Inferior parietal cortex (tissue), 1 donor: ENCODE measurements at regions not wholly inside any gene's neighbourhood (a gene's known extent, or its start where the extent isn't known, plus 50 kb on each side); places are given as distances from the start of the nearest gene placed in this dataset.

Experiments
- DNase-seq: peaks from one replicate; pipeline ENCODE4 v3.0.0-alpha.2; 2016; ENCODE audit errors: extremely low spot score

DNA sequence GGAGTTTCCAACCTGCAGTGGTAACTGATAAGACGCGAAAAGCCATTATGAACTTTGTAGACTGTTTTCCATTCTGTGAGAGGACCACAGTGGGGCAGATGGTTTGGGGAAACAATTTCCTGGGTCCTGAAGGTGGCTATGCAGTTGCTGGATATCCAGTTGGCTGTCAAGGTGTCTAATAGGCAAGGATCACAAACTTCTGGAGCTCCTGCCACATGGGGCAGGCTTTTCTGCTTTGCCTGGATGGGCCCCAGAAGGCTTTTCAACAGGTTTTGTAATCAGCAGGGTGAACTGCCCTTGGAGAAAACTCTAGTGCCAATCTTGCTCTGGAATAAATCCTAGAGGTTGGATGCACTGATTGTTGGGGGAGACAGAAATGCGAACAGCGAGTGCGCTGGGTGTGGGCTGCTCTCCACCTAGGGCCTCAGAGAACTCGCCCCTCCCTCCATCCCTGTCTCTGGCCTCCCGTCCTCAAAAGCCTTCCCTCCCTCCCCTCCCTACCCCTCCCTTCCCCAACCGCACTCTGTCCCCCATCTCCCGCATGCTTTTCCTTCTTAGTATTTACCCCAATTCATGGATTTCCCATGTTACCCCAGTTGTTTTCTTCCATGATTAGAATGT is 210.3 kb upstream of the USP24 start:
- no peak for DNase-seq

DNA sequence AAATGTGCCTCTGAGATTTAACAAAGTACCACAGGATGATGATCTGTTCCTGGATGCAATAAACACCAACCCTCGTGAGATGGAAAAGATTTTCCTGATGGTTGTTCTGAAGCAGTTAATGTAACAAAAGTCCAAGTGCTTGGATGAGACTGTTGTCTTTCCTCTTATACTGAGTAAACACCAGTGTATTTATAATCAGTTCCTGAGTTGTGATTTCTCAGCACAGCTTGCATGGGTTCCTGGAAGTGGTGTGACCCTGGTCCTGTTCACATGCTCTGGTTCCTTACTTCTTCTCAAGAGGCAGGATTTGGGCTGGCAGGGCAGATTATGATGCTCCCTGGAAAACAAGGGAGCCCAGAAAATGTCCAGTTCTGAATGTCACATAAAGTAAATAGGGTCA is 208.2 kb upstream of the USP24 start:
- DNase-seq, result no peak

DNA sequence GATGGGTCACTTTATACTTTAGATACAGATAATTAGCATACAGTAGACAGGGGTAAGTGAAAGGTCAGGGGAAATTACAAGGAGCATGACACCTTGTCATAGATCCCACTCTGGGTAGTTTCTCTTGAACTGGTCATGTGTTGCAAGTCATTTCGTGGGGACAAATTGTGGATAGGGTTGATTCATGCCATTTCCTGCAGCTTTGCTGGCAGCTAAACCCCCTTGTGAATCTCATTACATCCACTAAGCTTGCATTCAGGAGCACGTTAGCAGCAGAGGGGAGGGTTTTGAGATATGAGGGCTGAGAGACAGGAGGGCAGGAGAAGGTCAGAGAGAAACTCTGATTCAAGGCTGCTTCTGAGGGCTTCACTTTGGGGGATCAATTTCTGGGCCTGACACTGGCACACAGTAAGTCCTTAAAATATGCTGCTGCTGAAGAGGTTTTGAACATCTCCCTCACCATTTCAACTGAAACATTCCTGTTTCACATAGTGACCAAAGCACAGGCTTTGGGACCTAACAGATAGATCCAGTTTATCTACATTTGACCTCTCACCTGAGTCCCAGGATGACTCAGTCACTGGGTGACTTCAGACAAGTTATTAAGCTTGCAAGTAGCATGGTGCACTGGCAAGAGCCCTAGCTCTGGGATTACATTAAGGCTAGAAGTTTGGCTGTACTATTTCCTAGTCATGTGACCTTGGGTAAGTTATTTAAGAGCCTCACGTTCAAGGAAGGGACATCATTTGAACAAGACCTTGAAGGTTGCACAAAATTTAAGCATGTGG is 206.0 kb upstream of the USP24 start:
- no peak for DNase-seq

GRCh38 chr1:55420026-55420425 is 204.9 kb upstream of the USP24 start:
- DNase-seq, result no peak

- no peak for DNase-seq
These were observed 203.2 kb upstream of the USP24 start for GRCh38 chr1:55418208-55419000.

GRCh38 chr1:55416164-55416842 is 201.1 kb upstream of the USP24 start:
- no peak for DNase-seq

DNA sequence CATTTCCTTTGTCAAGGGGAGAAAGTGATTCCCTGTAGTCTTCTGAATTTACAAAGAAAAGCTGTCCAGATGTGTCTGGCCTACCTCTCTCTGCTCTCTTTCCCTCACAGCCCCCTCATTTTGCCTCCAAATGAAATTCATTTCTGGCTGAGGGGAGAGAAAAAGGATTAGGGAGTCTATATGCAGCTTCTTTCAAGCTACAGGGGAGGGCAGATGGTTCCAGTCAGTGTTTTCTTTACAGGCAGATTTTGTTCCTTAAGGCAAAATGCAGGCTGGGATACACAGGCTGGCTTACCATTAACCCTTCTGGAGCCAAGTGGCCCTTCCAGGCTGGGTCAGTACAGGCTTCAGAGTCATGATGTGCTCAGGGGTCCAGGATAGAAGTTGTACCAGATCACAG is 198.1 kb upstream of the USP24 start:
- DNase-seq, result no peak

DNA sequence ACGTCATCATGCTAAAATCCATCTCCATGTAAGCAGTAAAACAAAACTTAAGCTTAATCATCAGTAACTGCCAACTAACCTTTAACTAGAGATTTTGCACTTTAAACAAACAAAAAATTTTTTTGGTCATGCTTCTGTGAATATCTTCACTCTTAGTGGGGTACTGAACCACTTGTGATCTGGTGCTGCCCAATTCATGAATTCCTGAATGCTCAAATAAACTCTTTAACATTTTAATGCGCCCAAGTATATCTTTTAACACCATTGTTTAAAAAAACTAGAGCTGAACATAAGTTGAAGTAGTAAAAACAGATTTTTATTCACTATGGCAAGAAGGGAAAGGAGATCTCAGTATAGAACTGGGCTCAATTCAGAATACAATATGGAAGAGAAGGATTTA is 196.9 kb upstream of the USP24 start:
- DNase-seq, result no peak

- no peak for DNase-seq
These were observed 187.7 kb upstream of the USP24 start for GRCh38 chr1:55402671-55403464.

GRCh38 chr1:55402142-55402541 is 187.0 kb upstream of the USP24 start:
- DNase-seq, result no peak

DNA sequence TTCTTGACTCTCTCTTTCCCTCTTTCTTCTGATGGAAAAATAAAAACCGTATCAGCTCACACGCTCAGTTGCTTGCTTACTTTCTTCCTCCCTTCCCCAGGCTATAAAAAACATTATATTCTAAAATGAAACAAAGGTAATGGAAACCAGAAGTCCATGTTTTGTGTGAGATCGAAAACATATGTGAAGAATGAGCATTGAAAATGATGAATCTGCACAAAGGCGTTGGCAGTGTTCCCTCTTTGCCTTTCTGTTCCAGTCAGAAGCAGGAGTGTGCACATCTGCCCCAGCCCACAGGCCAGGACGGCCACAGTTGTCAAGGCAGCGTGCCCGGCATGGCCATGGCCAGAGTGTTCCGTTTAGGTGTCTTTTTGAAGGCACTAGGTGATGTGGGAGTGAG is 185.3 kb upstream of the USP24 start:
- DNase-seq, result no peak

DNA sequence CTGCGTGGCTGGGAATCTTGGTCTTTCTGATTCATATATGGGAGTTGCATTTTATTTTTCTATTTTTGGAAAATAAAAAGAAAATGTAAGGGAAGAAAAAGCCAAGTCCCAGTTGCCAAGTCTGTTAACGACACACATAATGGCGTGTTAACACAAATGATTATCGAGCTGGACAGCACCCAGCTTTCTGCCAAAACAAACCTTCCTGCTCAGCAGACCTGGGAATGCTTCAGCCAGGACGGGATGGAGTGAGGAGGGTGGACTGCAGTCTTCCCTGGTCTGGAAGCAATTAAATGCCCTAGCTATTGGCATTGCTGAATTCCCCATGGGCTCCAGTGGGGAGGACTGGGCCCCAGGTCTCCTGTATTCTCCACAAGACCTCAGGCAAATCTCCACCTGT is 184.2 kb upstream of the USP24 start:
- no peak for DNase-seq

- DNase-seq, result no peak
These were observed 181.3 kb upstream of the USP24 start for GRCh38 chr1:55396381-55396891.

GRCh38 chr1:55388960-55389359 is 173.8 kb upstream of the USP24 start:
- DNase-seq, result no peak

- no peak for DNase-seq
These were observed 172.0 kb upstream of the USP24 start for GRCh38 chr1:55387145-55387544.

- no peak for DNase-seq
These were observed 171.3 kb upstream of the USP24 start for GRCh38 chr1:55386456-55386855.

- DNase-seq, result no peak
These were observed 170.3 kb upstream of the USP24 start for GRCh38 chr1:55385402-55386018.

DNA sequence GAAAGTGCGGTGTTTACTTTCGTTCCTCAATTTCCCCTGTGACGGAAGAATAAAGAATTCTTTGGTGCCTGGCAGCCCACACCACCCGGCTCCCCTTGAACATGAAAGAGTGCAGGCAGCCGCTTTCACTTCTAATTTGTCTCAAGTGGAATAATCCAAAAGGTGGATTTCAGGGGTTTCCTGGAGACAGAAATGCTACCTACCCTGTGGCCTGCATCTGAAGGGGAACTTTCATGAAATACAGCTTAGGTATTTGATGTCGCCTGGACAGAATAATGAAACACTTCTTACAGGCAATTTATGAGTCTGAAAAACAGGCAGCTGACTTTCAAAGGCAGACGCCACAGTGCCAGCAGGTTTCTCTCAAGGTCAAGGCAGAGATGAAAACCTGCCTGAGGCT is 169.5 kb upstream of the USP24 start:
- DNase-seq, result no peak

DNA sequence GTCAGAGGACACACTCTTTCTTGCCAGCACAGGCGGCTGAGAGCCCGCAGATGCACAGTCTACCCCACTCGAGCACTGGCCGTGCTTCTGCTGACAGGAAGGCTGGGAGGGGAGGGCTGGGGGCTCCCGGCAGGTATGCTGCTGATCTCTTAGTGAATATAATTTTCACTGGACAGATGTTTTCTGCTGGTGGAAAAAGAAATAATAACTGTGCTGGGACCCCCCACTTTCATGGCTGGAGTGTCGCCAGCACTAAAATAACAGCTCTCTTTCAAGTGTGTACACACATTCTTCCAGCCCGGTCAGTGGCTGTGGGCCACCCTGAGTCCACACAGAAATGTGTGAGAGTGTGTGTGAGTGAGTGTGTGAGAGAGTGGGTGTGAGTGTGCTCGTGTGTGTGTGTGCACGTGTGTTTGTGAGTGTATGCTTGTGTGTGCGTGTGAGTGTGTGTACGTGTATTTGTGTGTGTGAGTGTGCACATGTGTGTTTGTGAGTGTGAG is 167.7 kb upstream of the USP24 start:
- DNase-seq, result no peak

DNA sequence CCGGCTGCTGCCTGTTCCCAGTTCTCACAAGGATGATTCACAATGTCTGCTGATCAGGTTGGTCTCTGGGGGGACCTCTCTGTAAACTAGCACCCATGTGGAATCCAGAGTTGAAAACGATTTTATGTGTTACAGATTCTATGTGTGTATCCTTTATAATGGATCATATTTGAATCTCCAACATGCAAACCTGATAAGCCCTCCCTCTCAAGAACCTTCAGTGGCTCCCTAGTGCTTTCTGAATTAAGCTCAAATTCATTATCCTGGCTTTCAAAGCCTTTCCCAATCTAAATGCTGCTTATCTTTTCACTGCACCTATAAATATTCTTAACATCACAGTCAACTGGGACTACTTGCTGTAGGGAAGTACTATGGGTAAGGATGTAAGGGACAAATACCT is 166.8 kb upstream of the USP24 start:
- no peak for DNase-seq

GRCh38 chr1:55381491-55381890 is 166.3 kb upstream of the USP24 start:
- no peak for DNase-seq
